Psoas muscle (tissue), 7 donors: ENCODE measurements at regions not wholly inside any gene's neighbourhood (a gene's known extent, or its start where the extent isn't known, plus 50 kb on each side); places are given as distances from the start of the nearest gene placed in this dataset.
"Not testable (repeated sequence)": the region's sequence is repeated elsewhere in the genome, so short reads cannot be mapped to it uniquely, and the experiment has no call there.

ENCODE experiments used
- ATAC-seq, 4 donors: fragments of 200-7000 bp; cut with Tn5 transposase; one replicate each; pipeline ENCODE4 v1.9.1; 2020; ENCODE audit warnings: moderate library complexity in 3 of 4, mild to moderate bottlenecking in 2 of 4
- DNase-seq, 2 donors: peaks; one replicate each; pipeline ENCODE4 v3.0.0-alpha.2; 2020
- H3K27ac ChIP-seq: fragments of 200-600 bp; one replicate; pipeline ENCODE4 v1.8.0; 2022
- H3K27me3 ChIP-seq, 3 donors: fragments of 200-600 bp in 1 of 3; one replicate each; pipeline versions ENCODE4 v1.6.1 to v1.8.0; 2013 to 2022; ENCODE audit warnings: low read length in 2 of 3, mild to moderate bottlenecking in 2 of 3, moderate library complexity in 1 of 3; ENCODE audit not compliant: insufficient read depth in 3 of 3
- H3K36me3 ChIP-seq, 2 donors: fragments of 200-600 bp in 1 of 2; one replicate each; pipeline versions ENCODE4 v1.6.1 to v1.8.0; 2013 to 2022; ENCODE audit warnings: low read depth in 1 of 2, mild to moderate bottlenecking in 1 of 2, moderate library complexity in 1 of 2; ENCODE audit not compliant: insufficient read depth in 1 of 2
- H3K4me1 ChIP-seq: fragments of 200-600 bp; one replicate; pipeline ENCODE4 v1.8.0; 2022
- H3K4me3 ChIP-seq: fragments of 200-600 bp; one replicate; pipeline ENCODE4 v1.8.0; 2022; ENCODE audit warnings: mild to moderate bottlenecking
- H3K9me3 ChIP-seq: fragments of 200-600 bp; one replicate; pipeline ENCODE4 v1.8.0; 2022
- whole genome bisulfite sequencing, 3 donors: extraction: QIAGEN DNeasy Blood & Tissue Kit; methylation state at CpG; one replicate each; pipeline versions ENCODE4 v1.1.6 to v1.1.7; 2013; 5-methylcytosine and 5-hydroxymethylcytosine counted together
- intact Hi-C, 2 donors: fragments of 100-400 bp; cut with DNase I; formaldehyde crosslinking; loops; one replicate each; pipeline versions ENCODE4 v1.11.0 to v1.14.2; 2022
- TF ChIP-seq, protein P1 (sequence below): fragments of 200-600 bp; IDR thresholded peaks from one replicate; pipeline ENCODE4 v1.8.0; 2022; ENCODE audit warnings: antibody characterized with exemption
- donor health status: healthy with polysubstance abuse.
- donor health status: DM: no; HTN: no; CAD: no; lungs with moderate emphysema.
- donor health status: Bipolar disorder and iron deficiency.
- donor health status: healthy.
- donor health status: DM: yes; HTN: yes; CAD: no.
- donor health status: DM: no; HTN: no; CAD: no.
- donor health status: DM: yes; HTN: yes; CAD: no.

DNA sequence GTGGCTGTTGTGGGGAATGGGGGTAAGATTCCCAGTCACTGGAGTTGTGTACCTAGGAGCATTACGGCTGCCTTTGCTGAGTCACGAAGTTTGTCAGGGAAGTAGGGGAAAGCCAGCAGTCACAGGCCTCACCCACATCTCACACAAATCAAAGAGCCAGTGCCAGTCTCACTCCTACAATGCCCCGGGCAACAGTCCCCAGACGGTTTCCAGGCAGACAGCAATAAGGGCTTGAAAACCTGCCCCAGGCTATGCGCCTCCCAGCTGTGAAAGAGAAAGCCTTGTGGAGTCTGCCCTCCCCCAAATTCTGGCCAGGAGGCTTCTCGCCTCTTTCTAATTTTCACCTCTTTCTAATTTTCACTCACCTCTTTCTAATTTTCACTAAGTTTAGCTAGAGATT is 142.3 kb upstream of the EDNRB start:
- DNase-seq (no peak), ATAC-seq (no peak)
- TF ChIP-seq, protein P1, sequence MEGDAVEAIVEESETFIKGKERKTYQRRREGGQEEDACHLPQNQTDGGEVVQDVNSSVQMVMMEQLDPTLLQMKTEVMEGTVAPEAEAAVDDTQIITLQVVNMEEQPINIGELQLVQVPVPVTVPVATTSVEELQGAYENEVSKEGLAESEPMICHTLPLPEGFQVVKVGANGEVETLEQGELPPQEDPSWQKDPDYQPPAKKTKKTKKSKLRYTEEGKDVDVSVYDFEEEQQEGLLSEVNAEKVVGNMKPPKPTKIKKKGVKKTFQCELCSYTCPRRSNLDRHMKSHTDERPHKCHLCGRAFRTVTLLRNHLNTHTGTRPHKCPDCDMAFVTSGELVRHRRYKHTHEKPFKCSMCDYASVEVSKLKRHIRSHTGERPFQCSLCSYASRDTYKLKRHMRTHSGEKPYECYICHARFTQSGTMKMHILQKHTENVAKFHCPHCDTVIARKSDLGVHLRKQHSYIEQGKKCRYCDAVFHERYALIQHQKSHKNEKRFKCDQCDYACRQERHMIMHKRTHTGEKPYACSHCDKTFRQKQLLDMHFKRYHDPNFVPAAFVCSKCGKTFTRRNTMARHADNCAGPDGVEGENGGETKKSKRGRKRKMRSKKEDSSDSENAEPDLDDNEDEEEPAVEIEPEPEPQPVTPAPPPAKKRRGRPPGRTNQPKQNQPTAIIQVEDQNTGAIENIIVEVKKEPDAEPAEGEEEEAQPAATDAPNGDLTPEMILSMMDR = no peak
- H3K9me3 ChIP-seq = no peaks in the 10 kb centered on the region
- H3K27ac ChIP-seq = no peak overlapping the region
- H3K4me1 ChIP-seq = no peaks in the 10 kb centered on the region
- no peaks in the 10 kb centered on the region for H3K27me3 ChIP-seq
- intact Hi-C loops = no loop called here
- no peak overlapping the region for H3K4me3 ChIP-seq
- WGBS, 3 donors = 89 to 92% (median 89%) methylated on average over 6 of the region's 6 CpGs
- H3K36me3 ChIP-seq = no peaks in the 10 kb centered on the region

GRCh38 chr13:78056865-78057264 is 138.2 kb upstream of the EDNRB start:
- intact Hi-C loops, ATAC-seq, H3K9me3 ChIP-seq, H3K27ac ChIP-seq, H3K36me3 ChIP-seq, DNase-seq, H3K4me1 ChIP-seq, H3K27me3 ChIP-seq, H3K4me3 ChIP-seq: not testable (repeated sequence)
- WGBS, 3 donors = 92 to 97% (median 94%) methylated on average over 2 of the region's 2 CpGs

GRCh38 chr13:78054157-78054556 is 135.5 kb upstream of the EDNRB start:
- no peak for DNase-seq

GRCh38 chr13:78047151-78047550 is 128.5 kb upstream of the EDNRB start:
- Histone ChIP-seq H3K36me3 (no peaks in the 10 kb centered on the region), H3K4me3 (no peak overlapping the region), H3K9me3 (no peaks in the 10 kb centered on the region), H3K4me1 (no peaks in the 10 kb centered on the region), H3K27ac (no peak overlapping the region), H3K27me3 (no peaks in the 10 kb centered on the region)
- 83 to 96% (median 91%) methylated on average over 1 of the region's 1 CpG for WGBS, 3 donors
- DNase-seq = no peak
- TF ChIP-seq, protein P1 = no peak
- intact Hi-C loops = no loop called here
- ATAC-seq = no peak

More at GRCh38 chr13:78054157-78054556, 135.5 kb upstream of the EDNRB start:
- intact Hi-C loops = no loop called here
- TF ChIP-seq, protein P1 = no peak
- Histone ChIP-seq H3K36me3 (no peaks in the 10 kb centered on the region), H3K27me3 (no peaks in the 10 kb centered on the region), H3K27ac (no peak overlapping the region), H3K4me3 (no peak overlapping the region), H3K9me3 (no peaks in the 10 kb centered on the region), H3K4me1 (no peaks in the 10 kb centered on the region)
- WGBS, 3 donors = 11 to 32% (median 19%) methylated on average over 3 of the region's 3 CpGs
- no peak for ATAC-seq

GRCh38 chr13:78046331-78046730 is 127.7 kb upstream of the EDNRB start:
- no peaks in the 10 kb centered on the region for H3K27me3 ChIP-seq
- DNase-seq (no peak), ATAC-seq (no peak)
- intact Hi-C loops = no loop called here
- H3K27ac ChIP-seq = no peak overlapping the region
- no peaks in the 10 kb centered on the region for H3K9me3 ChIP-seq
- H3K4me1 ChIP-seq = no peaks in the 10 kb centered on the region
- 37 to 45% (median 44%) methylated on average over 2 of the region's 2 CpGs for WGBS, 3 donors
- no peaks in the 10 kb centered on the region for H3K36me3 ChIP-seq
- no peak overlapping the region for H3K4me3 ChIP-seq
- TF ChIP-seq, protein P1 = no peak
